HL-60 (cell line): ENCODE measurements at regions not wholly inside any gene's neighbourhood (a gene's known extent, or its start where the extent isn't known, plus 50 kb on each side); places are given as distances from the start of the nearest gene placed in this dataset.

ENCODE experiments used
- DNase-seq, 2 experiments: peaks; one replicate each; pipeline ENCODE4 v3.0.0-alpha.2; 2010 to 2020; ENCODE audit warnings: low read depth in 1 of 2, low spot score in 1 of 2
- H3K27ac ChIP-seq: fragments of 250-450 bp; sonication (Bioruptor Pico); replicated peaks from 2 replicates; pipeline ENCODE4 v1.5.1; 2020; ENCODE audit warnings: mild to moderate bottlenecking, moderate library complexity
- H3K27me3 ChIP-seq: fragments of 250-450 bp; sonication (Bioruptor Pico); 2 replicates; pipeline ENCODE4 v1.5.1; 2021; ENCODE audit warnings: mild to moderate bottlenecking, moderate library complexity; ENCODE audit not compliant: insufficient read depth, poor library complexity, severe bottlenecking
- H3K4me3 ChIP-seq: replicated peaks from 2 replicates; pipeline ENCODE4 v1.5.1; 2011; ENCODE audit warnings: mild to moderate bottlenecking, control low read depth, low read length; ENCODE audit not compliant: insufficient read depth
- GABPA ChIP-seq: IDR thresholded peaks from 2 replicates; pipeline ENCODE4 v1.6.1; 2012; ENCODE audit warnings: low read depth
- POLR2AphosphoS5 ChIP-seq: IDR thresholded peaks from 2 replicates; pipeline ENCODE4 v1.6.1; 2012; ENCODE audit warnings: low read depth
- SPI1 ChIP-seq: IDR thresholded peaks from 2 replicates; pipeline ENCODE4 v1.6.1; 2012; ENCODE audit warnings: low read depth, mild to moderate bottlenecking, borderline replicate concordance
- TF ChIP-seq, protein P1 (sequence below): IDR thresholded peaks from 2 replicates; pipeline ENCODE4 v1.6.1; 2012; ENCODE audit warnings: low read depth; ENCODE audit not compliant: insufficient replicate concordance
- TF ChIP-seq, protein P2 (sequence below): IDR thresholded peaks from one replicate; pipeline ENCODE4 v1.5.1; 2011; ENCODE audit warnings: low read length, control low read depth, inconsistent platforms; ENCODE audit not compliant: insufficient read depth

GRCh38 chr11:114877976-114878375 is 199.6 kb downstream of the NXPE2 start:
- no peak for DNase-seq
- TF ChIP-seq POLR2AphosphoS5 (no peak), GABPA (no peak), SPI1 (no peak)
- TF ChIP-seq, protein P1, sequence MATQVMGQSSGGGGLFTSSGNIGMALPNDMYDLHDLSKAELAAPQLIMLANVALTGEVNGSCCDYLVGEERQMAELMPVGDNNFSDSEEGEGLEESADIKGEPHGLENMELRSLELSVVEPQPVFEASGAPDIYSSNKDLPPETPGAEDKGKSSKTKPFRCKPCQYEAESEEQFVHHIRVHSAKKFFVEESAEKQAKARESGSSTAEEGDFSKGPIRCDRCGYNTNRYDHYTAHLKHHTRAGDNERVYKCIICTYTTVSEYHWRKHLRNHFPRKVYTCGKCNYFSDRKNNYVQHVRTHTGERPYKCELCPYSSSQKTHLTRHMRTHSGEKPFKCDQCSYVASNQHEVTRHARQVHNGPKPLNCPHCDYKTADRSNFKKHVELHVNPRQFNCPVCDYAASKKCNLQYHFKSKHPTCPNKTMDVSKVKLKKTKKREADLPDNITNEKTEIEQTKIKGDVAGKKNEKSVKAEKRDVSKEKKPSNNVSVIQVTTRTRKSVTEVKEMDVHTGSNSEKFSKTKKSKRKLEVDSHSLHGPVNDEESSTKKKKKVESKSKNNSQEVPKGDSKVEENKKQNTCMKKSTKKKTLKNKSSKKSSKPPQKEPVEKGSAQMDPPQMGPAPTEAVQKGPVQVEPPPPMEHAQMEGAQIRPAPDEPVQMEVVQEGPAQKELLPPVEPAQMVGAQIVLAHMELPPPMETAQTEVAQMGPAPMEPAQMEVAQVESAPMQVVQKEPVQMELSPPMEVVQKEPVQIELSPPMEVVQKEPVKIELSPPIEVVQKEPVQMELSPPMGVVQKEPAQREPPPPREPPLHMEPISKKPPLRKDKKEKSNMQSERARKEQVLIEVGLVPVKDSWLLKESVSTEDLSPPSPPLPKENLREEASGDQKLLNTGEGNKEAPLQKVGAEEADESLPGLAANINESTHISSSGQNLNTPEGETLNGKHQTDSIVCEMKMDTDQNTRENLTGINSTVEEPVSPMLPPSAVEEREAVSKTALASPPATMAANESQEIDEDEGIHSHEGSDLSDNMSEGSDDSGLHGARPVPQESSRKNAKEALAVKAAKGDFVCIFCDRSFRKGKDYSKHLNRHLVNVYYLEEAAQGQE: no peak
- TF ChIP-seq, protein P2, sequence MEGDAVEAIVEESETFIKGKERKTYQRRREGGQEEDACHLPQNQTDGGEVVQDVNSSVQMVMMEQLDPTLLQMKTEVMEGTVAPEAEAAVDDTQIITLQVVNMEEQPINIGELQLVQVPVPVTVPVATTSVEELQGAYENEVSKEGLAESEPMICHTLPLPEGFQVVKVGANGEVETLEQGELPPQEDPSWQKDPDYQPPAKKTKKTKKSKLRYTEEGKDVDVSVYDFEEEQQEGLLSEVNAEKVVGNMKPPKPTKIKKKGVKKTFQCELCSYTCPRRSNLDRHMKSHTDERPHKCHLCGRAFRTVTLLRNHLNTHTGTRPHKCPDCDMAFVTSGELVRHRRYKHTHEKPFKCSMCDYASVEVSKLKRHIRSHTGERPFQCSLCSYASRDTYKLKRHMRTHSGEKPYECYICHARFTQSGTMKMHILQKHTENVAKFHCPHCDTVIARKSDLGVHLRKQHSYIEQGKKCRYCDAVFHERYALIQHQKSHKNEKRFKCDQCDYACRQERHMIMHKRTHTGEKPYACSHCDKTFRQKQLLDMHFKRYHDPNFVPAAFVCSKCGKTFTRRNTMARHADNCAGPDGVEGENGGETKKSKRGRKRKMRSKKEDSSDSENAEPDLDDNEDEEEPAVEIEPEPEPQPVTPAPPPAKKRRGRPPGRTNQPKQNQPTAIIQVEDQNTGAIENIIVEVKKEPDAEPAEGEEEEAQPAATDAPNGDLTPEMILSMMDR: no peak
- Histone ChIP-seq H3K27me3 (no peaks in the 10 kb centered on the region), H3K4me3 (no peak overlapping the region), H3K27ac (no peak overlapping the region)

DNA sequence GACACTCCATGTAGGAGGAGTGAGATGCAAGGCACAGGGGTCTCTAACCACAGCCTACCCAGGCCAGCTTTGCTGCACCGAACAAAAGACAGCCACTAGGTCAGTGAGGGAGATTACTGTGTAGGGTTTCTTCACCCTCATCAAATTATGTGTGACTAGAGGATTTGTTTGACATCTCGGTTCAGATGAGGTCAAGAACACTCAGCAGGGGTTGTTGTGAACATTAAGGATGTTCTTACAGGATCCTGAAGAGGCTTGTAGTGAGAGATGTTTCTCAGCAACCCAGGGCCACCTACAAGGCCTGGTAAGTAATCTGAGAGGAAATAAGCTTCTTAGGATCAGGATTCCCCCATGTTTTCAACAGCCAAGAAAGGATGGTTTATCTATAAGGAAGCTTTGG is 202.1 kb downstream of the NXPE2 start:
- Histone ChIP-seq H3K27ac (no peak overlapping the region), H3K27me3 (no peaks in the 10 kb centered on the region), H3K4me3 (no peak overlapping the region)
- TF ChIP-seq SPI1 (no peak), GABPA (no peak), POLR2AphosphoS5 (no peak)
- TF ChIP-seq, protein P2: no peak
- TF ChIP-seq, protein P1: no peak
- DNase-seq: no peak

GRCh38 chr11:114883472-114883871 is 205.1 kb downstream of the NXPE2 start:
- Histone ChIP-seq H3K4me3 (no peak overlapping the region), H3K27ac (no peak overlapping the region), H3K27me3 (no peaks in the 10 kb centered on the region)
- DNase-seq: no peak
- no peak for TF ChIP-seq GABPA
- TF ChIP-seq, protein P2: no peak
- TF ChIP-seq, protein P1: no peak
- no peak for TF ChIP-seq POLR2AphosphoS5
- no peak for TF ChIP-seq SPI1
